WTC11 (cell line): ENCODE measurements at regions not wholly inside any gene's neighbourhood (a gene's known extent, or its start where the extent isn't known, plus 50 kb on each side); places are given as distances from the start of the nearest gene placed in this dataset.

ENCODE experiments used
- ATAC-seq: fragments of 200-7000 bp; cut with Tn5 transposase; 2 replicates; pipeline ENCODE4 v1.10.0; 2021; ENCODE audit warnings: mild to moderate bottlenecking, moderate library complexity
- CTCF ChIA-PET: fragments of 300-600 bp; sonication (Branson Sonifier 250); formaldehyde crosslinking; loops from one replicate; lab custom pipeline; 2021; ENCODE audit warnings: antibody characterized with exemption; lab: Charles Lee
- POLR2A ChIA-PET: fragments of 350-600 bp; sonication (Branson Sonifier 250); formaldehyde crosslinking; loops from one replicate; lab custom pipeline; 2021; ENCODE audit warnings: antibody characterized with exemption; lab: Charles Lee
- DNase-seq: peaks from one replicate; pipeline ENCODE4 v3.0.0; 2021; ENCODE audit warnings: low spot score
- H3K27ac Mint-ChIP-seq: 2 replicates; pipeline ENCODE4 v1.8.0; 2021; ENCODE audit warnings: mixed read lengths
- H3K27me3 Mint-ChIP-seq: 2 replicates; pipeline ENCODE4 v1.8.0; 2021; ENCODE audit warnings: low read depth, mild to moderate bottlenecking, moderate library complexity, mixed read lengths
- H3K36me3 Mint-ChIP-seq: 2 replicates; pipeline ENCODE4 v1.8.0; 2021; ENCODE audit warnings: mixed read lengths
- H3K4me1 Mint-ChIP-seq: 2 replicates; pipeline ENCODE4 v1.8.0; 2022; ENCODE audit warnings: mixed read lengths
- H3K4me3 Mint-ChIP-seq: 2 replicates; pipeline ENCODE4 v1.8.0; 2021; ENCODE audit warnings: mild to moderate bottlenecking, moderate library complexity, mixed read lengths
- H3K9me3 Mint-ChIP-seq: 2 replicates; pipeline ENCODE4 v1.8.0; 2021; ENCODE audit warnings: mixed read lengths
- CBFB ChIP-seq: sonication (generic); formaldehyde crosslinking; IDR thresholded peaks from 2 replicates; pipeline ENCODE4 v1.8.1; 2022; ENCODE audit warnings: mild to moderate bottlenecking, low read depth, missing genetic modification reagents
- CREB1 ChIP-seq: sonication (generic); formaldehyde crosslinking; IDR thresholded peaks from 2 replicates; pipeline ENCODE4 v1.8.0; 2023; ENCODE audit warnings: mild to moderate bottlenecking, missing genetic modification reagents
- CREM ChIP-seq: sonication (generic); formaldehyde crosslinking; IDR thresholded peaks from 2 replicates; pipeline ENCODE4 v1.8.1; 2022; ENCODE audit warnings: mild to moderate bottlenecking, missing genetic modification reagents, moderate library complexity
- EMX1 ChIP-seq: fragments of 250-450 bp; sonication (Bioruptor Pico); IDR thresholded peaks from 2 replicates; pipeline ENCODE4 v1.8.0; 2021; ENCODE audit warnings: mild to moderate bottlenecking
- GTF2I ChIP-seq: fragments of 250-450 bp; sonication (Bioruptor Pico); conservative IDR thresholded peaks from 2 replicates; pipeline ENCODE4 v1.4.0; 2021; ENCODE audit warnings: mild to moderate bottlenecking
- HMGA2 ChIP-seq: fragments of 250-450 bp; sonication (Bioruptor Pico); IDR thresholded peaks from 2 replicates; pipeline ENCODE4 v1.4.0; 2021; ENCODE audit warnings: mild to moderate bottlenecking, moderate library complexity
- KAT7 ChIP-seq: sonication (generic); formaldehyde crosslinking; IDR thresholded peaks from 2 replicates; pipeline ENCODE4 v1.8.1; 2023; ENCODE audit warnings: missing genetic modification reagents, mild to moderate bottlenecking, borderline replicate concordance
- MYBL2 ChIP-seq: sonication (generic); formaldehyde crosslinking; IDR thresholded peaks from 2 replicates; pipeline ENCODE4 v1.8.1; 2023; ENCODE audit warnings: mild to moderate bottlenecking, moderate library complexity, missing genetic modification reagents
- NFE2L1 ChIP-seq: sonication (generic); formaldehyde crosslinking; IDR thresholded peaks from 2 replicates; pipeline ENCODE4 v1.8.1; 2023; ENCODE audit warnings: missing genetic modification reagents
- SMAD4 ChIP-seq: sonication (generic); formaldehyde crosslinking; IDR thresholded peaks from 2 replicates; pipeline ENCODE4 v1.8.0; 2022; ENCODE audit warnings: mild to moderate bottlenecking, missing genetic modification reagents
- TEAD4 ChIP-seq: sonication (generic); formaldehyde crosslinking; IDR thresholded peaks from 2 replicates; pipeline ENCODE4 v1.8.0; 2022; ENCODE audit warnings: mild to moderate bottlenecking, missing genetic modification reagents
- ZBTB21 ChIP-seq: sonication (generic); formaldehyde crosslinking; IDR thresholded peaks from 2 replicates; pipeline ENCODE4 v1.8.1; 2023; ENCODE audit warnings: mild to moderate bottlenecking, missing genetic modification reagents, borderline replicate concordance
- ZNF263 ChIP-seq: sonication (generic); formaldehyde crosslinking; IDR thresholded peaks from 2 replicates; pipeline ENCODE4 v1.8.1; 2022; ENCODE audit warnings: low read depth, mild to moderate bottlenecking, moderate library complexity, missing genetic modification reagents
- ZNF671 ChIP-seq: fragments of 250-450 bp; sonication (Bioruptor Pico); IDR thresholded peaks from 2 replicates; pipeline ENCODE4 v1.8.0; 2021; ENCODE audit warnings: mild to moderate bottlenecking
- TF ChIP-seq, protein P1 (sequence below): sonication (generic); formaldehyde crosslinking; IDR thresholded peaks from 2 replicates; pipeline ENCODE4 v1.8.1; 2023; ENCODE audit warnings: mild to moderate bottlenecking, missing genetic modification reagents, moderate library complexity
- TF ChIP-seq, protein P2 (sequence below): fragments of 250-450 bp; sonication (Bioruptor Pico); IDR thresholded peaks from 2 replicates; pipeline ENCODE4 v1.9.0; 2021; ENCODE audit warnings: mild to moderate bottlenecking
- TF ChIP-seq, protein P3 (sequence below): fragments of 200-600 bp; IDR thresholded peaks from 2 replicates; pipeline ENCODE4 v1.8.0; 2022; ENCODE audit warnings: antibody characterized with exemption
- TF ChIP-seq, protein P4 (sequence below): sonication (generic); formaldehyde crosslinking; IDR thresholded peaks from 2 replicates; pipeline ENCODE4 v1.8.0; 2023; ENCODE audit warnings: missing genetic modification reagents, mild to moderate bottlenecking, borderline replicate concordance
- TF ChIP-seq, protein P5 (sequence below): fragments of 250-450 bp; sonication (Bioruptor Pico); IDR thresholded peaks from 2 replicates; pipeline ENCODE4 v1.9.0; 2021; ENCODE audit warnings: mild to moderate bottlenecking
- TF ChIP-seq, protein P6 (sequence below): sonication (generic); formaldehyde crosslinking; IDR thresholded peaks from 2 replicates; pipeline ENCODE4 v1.8.0; 2022; ENCODE audit warnings: mild to moderate bottlenecking, missing genetic modification reagents
- TF ChIP-seq, protein P7 (sequence below): fragments of 250-450 bp; sonication (Bioruptor Pico); conservative IDR thresholded peaks from 2 replicates; pipeline ENCODE4 v1.9.0; 2021; ENCODE audit warnings: mild to moderate bottlenecking
- TF ChIP-seq, protein P8 (sequence below): fragments of 250-450 bp; sonication (Bioruptor Pico); IDR thresholded peaks from 2 replicates; pipeline ENCODE4 v1.8.0; 2021; ENCODE audit warnings: mild to moderate bottlenecking

DNA sequence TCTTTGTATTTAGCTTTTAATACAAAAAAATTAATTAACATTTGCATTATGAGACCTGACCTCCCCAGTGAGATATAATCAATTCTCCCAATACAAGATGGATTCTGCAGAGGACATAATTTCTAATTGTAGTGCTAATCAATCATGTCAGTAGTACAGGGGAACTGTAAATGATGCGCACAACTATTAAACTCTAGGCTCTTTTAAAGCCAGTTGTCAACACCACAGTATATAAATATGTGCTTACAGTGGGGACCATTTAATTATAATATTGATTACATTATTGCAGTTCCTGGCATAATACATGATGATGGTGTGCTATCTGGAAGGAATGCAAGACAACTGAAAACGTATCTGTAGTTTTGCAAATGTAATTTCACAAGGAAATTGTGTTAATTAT is 285.6 kb upstream of the EPHA4 start:
- H3K27me3 Mint-ChIP-seq = no peaks in the 10 kb centered on the region
- CTCF ChIA-PET = no interaction called here
- no peaks in the 10 kb centered on the region for H3K36me3 Mint-ChIP-seq
- H3K4me1 Mint-ChIP-seq = no peaks in the 10 kb centered on the region
- DNase-seq (no peak), ATAC-seq (no peak)
- 0 out of 2 replicates have a peak, but pooled peaks cover 4% of the 10 kb centered on the region for H3K9me3 Mint-ChIP-seq
- H3K27ac Mint-ChIP-seq = no peak overlapping the region
- TF ChIP-seq SMAD4 (CRISPR knock-in tag) (no peak), ZNF671 (CRISPR knock-in tag) (no peak), CREB1 (CRISPR knock-in tag) (no peak), ZBTB21 (CRISPR knock-in tag) (no peak), GTF2I (CRISPR knock-in tag) (no peak)
- TF ChIP-seq, protein P1, sequence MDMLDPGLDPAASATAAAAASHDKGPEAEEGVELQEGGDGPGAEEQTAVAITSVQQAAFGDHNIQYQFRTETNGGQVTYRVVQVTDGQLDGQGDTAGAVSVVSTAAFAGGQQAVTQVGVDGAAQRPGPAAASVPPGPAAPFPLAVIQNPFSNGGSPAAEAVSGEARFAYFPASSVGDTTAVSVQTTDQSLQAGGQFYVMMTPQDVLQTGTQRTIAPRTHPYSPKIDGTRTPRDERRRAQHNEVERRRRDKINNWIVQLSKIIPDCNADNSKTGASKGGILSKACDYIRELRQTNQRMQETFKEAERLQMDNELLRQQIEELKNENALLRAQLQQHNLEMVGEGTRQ (CRISPR knock-in tag) = no peak
- TF ChIP-seq, protein P2, sequence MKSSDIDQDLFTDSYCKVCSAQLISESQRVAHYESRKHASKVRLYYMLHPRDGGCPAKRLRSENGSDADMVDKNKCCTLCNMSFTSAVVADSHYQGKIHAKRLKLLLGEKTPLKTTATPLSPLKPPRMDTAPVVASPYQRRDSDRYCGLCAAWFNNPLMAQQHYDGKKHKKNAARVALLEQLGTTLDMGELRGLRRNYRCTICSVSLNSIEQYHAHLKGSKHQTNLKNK (CRISPR knock-in tag) = no peak
- no peak overlapping the region for H3K4me3 Mint-ChIP-seq
- POLR2A ChIA-PET = no interaction called here

DNA sequence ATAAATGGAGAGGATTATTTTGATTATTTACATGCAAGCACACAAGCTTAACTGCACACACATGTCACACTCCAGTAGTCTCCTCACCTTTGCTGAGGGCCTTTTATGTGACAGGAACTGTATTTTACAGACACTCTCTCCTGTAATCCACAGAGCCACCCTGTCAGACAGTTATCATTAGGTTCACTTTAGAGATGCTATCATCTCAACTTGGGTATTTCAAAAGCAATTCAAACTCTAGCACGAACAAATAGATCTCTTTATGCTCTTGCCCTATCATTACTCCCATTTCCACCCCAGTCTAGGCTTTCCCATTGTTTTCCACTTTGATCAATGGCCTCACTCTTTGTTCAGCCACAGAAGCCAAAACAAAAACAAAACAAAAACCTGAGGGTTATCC is 281.2 kb upstream of the EPHA4 start:
- ChIA-PET POLR2A (no interaction called here), CTCF (no interaction called here)
- ATAC-seq = no peak
- 0 out of 2 replicates have a peak, but pooled peaks cover 4% of the 10 kb centered on the region for H3K9me3 Mint-ChIP-seq
- H3K27ac Mint-ChIP-seq = no peak overlapping the region
- no peaks in the 10 kb centered on the region for H3K36me3 Mint-ChIP-seq
- DNase-seq = no peak
- peaks cover 12% of the 10 kb centered on the region for H3K4me1 Mint-ChIP-seq
- no peak overlapping the region for H3K4me3 Mint-ChIP-seq
- no peaks in the 10 kb centered on the region for H3K27me3 Mint-ChIP-seq
- TF ChIP-seq SMAD4 (CRISPR knock-in tag) (no peak), EMX1 (CRISPR knock-in tag) (no peak), KAT7 (CRISPR knock-in tag) (no peak), HMGA2 (CRISPR knock-in tag) (no peak), CREM (CRISPR knock-in tag) (no peak), CBFB (CRISPR knock-in tag) (no peak), TEAD4 (CRISPR knock-in tag) (no peak), ZNF263 (CRISPR knock-in tag) (no peak), NFE2L1 (no peak), MYBL2 (CRISPR knock-in tag) (no peak)
- TF ChIP-seq, protein P3, sequence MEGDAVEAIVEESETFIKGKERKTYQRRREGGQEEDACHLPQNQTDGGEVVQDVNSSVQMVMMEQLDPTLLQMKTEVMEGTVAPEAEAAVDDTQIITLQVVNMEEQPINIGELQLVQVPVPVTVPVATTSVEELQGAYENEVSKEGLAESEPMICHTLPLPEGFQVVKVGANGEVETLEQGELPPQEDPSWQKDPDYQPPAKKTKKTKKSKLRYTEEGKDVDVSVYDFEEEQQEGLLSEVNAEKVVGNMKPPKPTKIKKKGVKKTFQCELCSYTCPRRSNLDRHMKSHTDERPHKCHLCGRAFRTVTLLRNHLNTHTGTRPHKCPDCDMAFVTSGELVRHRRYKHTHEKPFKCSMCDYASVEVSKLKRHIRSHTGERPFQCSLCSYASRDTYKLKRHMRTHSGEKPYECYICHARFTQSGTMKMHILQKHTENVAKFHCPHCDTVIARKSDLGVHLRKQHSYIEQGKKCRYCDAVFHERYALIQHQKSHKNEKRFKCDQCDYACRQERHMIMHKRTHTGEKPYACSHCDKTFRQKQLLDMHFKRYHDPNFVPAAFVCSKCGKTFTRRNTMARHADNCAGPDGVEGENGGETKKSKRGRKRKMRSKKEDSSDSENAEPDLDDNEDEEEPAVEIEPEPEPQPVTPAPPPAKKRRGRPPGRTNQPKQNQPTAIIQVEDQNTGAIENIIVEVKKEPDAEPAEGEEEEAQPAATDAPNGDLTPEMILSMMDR = no peak
- TF ChIP-seq, protein P4, sequence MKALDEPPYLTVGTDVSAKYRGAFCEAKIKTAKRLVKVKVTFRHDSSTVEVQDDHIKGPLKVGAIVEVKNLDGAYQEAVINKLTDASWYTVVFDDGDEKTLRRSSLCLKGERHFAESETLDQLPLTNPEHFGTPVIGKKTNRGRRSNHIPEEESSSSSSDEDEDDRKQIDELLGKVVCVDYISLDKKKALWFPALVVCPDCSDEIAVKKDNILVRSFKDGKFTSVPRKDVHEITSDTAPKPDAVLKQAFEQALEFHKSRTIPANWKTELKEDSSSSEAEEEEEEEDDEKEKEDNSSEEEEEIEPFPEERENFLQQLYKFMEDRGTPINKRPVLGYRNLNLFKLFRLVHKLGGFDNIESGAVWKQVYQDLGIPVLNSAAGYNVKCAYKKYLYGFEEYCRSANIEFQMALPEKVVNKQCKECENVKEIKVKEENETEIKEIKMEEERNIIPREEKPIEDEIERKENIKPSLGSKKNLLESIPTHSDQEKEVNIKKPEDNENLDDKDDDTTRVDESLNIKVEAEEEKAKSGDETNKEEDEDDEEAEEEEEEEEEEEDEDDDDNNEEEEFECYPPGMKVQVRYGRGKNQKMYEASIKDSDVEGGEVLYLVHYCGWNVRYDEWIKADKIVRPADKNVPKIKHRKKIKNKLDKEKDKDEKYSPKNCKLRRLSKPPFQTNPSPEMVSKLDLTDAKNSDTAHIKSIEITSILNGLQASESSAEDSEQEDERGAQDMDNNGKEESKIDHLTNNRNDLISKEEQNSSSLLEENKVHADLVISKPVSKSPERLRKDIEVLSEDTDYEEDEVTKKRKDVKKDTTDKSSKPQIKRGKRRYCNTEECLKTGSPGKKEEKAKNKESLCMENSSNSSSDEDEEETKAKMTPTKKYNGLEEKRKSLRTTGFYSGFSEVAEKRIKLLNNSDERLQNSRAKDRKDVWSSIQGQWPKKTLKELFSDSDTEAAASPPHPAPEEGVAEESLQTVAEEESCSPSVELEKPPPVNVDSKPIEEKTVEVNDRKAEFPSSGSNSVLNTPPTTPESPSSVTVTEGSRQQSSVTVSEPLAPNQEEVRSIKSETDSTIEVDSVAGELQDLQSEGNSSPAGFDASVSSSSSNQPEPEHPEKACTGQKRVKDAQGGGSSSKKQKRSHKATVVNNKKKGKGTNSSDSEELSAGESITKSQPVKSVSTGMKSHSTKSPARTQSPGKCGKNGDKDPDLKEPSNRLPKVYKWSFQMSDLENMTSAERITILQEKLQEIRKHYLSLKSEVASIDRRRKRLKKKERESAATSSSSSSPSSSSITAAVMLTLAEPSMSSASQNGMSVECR (CRISPR knock-in tag) = no peak
- TF ChIP-seq, protein P5, sequence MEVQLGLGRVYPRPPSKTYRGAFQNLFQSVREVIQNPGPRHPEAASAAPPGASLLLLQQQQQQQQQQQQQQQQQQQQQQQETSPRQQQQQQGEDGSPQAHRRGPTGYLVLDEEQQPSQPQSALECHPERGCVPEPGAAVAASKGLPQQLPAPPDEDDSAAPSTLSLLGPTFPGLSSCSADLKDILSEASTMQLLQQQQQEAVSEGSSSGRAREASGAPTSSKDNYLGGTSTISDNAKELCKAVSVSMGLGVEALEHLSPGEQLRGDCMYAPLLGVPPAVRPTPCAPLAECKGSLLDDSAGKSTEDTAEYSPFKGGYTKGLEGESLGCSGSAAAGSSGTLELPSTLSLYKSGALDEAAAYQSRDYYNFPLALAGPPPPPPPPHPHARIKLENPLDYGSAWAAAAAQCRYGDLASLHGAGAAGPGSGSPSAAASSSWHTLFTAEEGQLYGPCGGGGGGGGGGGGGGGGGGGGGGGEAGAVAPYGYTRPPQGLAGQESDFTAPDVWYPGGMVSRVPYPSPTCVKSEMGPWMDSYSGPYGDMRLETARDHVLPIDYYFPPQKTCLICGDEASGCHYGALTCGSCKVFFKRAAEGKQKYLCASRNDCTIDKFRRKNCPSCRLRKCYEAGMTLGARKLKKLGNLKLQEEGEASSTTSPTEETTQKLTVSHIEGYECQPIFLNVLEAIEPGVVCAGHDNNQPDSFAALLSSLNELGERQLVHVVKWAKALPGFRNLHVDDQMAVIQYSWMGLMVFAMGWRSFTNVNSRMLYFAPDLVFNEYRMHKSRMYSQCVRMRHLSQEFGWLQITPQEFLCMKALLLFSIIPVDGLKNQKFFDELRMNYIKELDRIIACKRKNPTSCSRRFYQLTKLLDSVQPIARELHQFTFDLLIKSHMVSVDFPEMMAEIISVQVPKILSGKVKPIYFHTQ (CRISPR knock-in tag) = no peak
- TF ChIP-seq, protein P6, sequence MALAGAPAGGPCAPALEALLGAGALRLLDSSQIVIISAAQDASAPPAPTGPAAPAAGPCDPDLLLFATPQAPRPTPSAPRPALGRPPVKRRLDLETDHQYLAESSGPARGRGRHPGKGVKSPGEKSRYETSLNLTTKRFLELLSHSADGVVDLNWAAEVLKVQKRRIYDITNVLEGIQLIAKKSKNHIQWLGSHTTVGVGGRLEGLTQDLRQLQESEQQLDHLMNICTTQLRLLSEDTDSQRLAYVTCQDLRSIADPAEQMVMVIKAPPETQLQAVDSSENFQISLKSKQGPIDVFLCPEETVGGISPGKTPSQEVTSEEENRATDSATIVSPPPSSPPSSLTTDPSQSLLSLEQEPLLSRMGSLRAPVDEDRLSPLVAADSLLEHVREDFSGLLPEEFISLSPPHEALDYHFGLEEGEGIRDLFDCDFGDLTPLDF (CRISPR knock-in tag) = no peak
- TF ChIP-seq, protein P7, sequence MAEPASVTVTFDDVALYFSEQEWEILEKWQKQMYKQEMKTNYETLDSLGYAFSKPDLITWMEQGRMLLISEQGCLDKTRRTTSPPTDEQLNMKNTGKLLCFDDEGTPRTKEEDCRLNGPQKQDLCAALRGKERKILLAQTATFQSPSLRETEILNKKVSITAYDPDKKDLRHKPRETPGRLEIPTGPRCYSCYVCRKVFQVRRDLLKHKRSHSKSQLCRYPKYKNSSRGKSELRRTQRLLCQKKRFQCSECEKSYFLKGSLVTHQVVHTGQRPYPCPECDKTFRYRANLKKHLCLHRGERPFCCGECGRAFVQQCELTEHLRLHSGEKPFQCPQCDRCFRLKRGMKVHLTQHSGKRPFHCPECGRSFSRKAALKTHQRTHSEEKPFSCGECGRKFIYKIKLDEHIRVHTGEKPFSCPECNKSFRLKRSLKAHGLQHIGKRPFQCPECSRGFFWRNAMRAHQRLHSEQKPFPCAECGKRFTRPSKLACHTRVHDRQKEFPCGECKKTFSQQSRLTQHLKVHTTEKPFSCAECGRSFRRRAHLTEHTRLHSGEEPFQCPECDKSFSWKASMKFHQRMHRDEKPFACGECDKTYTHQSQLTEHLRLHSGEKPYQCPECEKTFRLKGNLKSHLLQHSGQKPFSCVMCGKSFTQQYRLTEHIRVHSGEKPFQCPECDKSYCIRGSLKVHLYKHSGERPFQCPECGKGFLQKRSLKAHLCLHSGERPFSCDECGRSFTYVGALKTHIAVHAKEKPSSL (CRISPR knock-in tag) = no peak
- TF ChIP-seq, protein P8, sequence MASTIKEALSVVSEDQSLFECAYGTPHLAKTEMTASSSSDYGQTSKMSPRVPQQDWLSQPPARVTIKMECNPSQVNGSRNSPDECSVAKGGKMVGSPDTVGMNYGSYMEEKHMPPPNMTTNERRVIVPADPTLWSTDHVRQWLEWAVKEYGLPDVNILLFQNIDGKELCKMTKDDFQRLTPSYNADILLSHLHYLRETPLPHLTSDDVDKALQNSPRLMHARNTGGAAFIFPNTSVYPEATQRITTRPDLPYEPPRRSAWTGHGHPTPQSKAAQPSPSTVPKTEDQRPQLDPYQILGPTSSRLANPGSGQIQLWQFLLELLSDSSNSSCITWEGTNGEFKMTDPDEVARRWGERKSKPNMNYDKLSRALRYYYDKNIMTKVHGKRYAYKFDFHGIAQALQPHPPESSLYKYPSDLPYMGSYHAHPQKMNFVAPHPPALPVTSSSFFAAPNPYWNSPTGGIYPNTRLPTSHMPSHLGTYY (CRISPR knock-in tag) = no peak
